ENCODE measurements at regions not wholly inside any gene's neighbourhood (a gene's known extent, or its start where the extent isn't known, plus 50 kb on each side); places are given as distances from the start of the nearest gene placed in this dataset.

- Histone ChIP-seq H3K4me3 (ENCODE audit: insufficient read depth, low read depth, low read length) (no peak overlapping the region), H3K27me3 (ENCODE audit: control insufficient read depth, insufficient read depth, low read length) (no peaks in the 10 kb centered on the region; the same call in 1 of the 2 replicates), H3K36me3 (replicated peaks; ENCODE audit: control insufficient read depth, insufficient read depth, low read length) (no peaks in the 10 kb centered on the region)
- no peak for DNase-seq
Measured at GRCh38 chr3:180322829-180323228, 279.1 kb upstream of the TTC14 start.

- DNase-seq = no peak
- Histone ChIP-seq H3K36me3 (replicated peaks; ENCODE audit: control insufficient read depth, insufficient read depth, low read length) (no peaks in the 10 kb centered on the region), H3K4me3 (ENCODE audit: insufficient read depth, low read depth, low read length) (no peak overlapping the region), H3K27me3 (ENCODE audit: control insufficient read depth, insufficient read depth, low read length) (no peaks in the 10 kb centered on the region; the same call in 1 of the 2 replicates)
Measured at GRCh38 chr3:180324791-180325190, 277.2 kb upstream of the TTC14 start.

GRCh38 chr3:180325533-180325932 is 276.4 kb upstream of the TTC14 start:
- DNase-seq = no peak
- no peak overlapping the region for H3K4me3 ChIP-seq (ENCODE audit: insufficient read depth, low read depth, low read length)

GRCh38 chr3:180325958-180326357 is 276.0 kb upstream of the TTC14 start:
- Histone ChIP-seq H3K36me3 (replicated peaks; ENCODE audit: control insufficient read depth, insufficient read depth, low read length) (no peaks in the 10 kb centered on the region), H3K4me3 (ENCODE audit: insufficient read depth, low read depth, low read length) (no peak overlapping the region), H3K27me3 (ENCODE audit: control insufficient read depth, insufficient read depth, low read length) (no peaks in the 10 kb centered on the region)
- no peak for DNase-seq

More at GRCh38 chr3:180325533-180325932, 276.4 kb upstream of the TTC14 start:
- Histone ChIP-seq H3K36me3 (replicated peaks; ENCODE audit: control insufficient read depth, insufficient read depth, low read length) (no peaks in the 10 kb centered on the region), H3K27me3 (ENCODE audit: control insufficient read depth, insufficient read depth, low read length) (no peaks in the 10 kb centered on the region)

GRCh38 chr3:180329187-180329586 is 272.8 kb upstream of the TTC14 start:
- DNase-seq = no peak
- H3K4me3 ChIP-seq (ENCODE audit: insufficient read depth, low read depth, low read length) = no peak overlapping the region
- H3K27me3 ChIP-seq (ENCODE audit: control insufficient read depth, insufficient read depth, low read length) = no peaks in the 10 kb centered on the region
- H3K36me3 ChIP-seq (replicated peaks; ENCODE audit: control insufficient read depth, insufficient read depth, low read length) = no peaks in the 10 kb centered on the region

DNA sequence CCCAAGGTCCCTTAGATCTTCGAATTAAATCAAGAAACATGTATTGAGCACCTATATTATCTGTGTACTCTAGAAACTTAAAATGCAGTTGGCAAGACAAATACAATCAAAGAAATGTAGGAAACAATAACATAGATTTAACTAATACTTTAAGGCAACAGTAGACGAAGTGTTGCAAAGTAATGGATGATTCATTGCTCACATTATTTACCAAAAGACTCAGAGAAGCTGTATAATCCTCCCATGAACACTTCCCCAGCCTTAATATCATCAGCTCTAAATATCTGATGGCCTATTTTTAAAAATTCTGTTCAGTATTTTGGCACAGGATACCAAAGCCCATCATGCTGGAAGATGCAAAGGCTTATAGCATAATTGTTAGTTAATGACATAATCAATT is 272.1 kb upstream of the TTC14 start:
- H3K36me3 ChIP-seq (replicated peaks; ENCODE audit: control insufficient read depth, insufficient read depth, low read length) = no peaks in the 10 kb centered on the region
- H3K27me3 ChIP-seq (ENCODE audit: control insufficient read depth, insufficient read depth, low read length) = no peaks in the 10 kb centered on the region
- no peak overlapping the region for H3K4me3 ChIP-seq (ENCODE audit: insufficient read depth, low read depth, low read length)
- no peak for DNase-seq

DNA sequence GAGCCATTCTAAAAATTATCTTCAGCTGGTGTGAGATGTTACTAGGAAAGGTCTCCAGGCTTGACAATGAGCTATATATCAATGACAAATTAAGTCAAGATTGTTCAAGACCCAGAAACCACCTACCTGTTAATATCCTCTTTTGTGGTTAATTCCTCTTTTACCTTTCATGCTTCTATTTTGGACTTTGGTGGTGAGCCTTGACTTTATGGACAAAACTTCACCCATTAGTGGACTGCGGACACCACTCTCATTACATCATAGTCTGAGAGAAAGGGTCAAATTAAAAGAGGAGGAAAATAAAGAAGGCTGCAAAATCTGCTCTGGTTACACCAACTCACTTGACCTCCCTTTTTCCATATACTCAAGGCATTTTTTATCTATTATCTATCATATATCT is 271.5 kb upstream of the TTC14 start:
- Histone ChIP-seq H3K4me3 (ENCODE audit: insufficient read depth, low read depth, low read length) (no peak overlapping the region), H3K27me3 (ENCODE audit: control insufficient read depth, insufficient read depth, low read length) (no peaks in the 10 kb centered on the region), H3K36me3 (replicated peaks; ENCODE audit: control insufficient read depth, insufficient read depth, low read length) (no peaks in the 10 kb centered on the region)
- DNase-seq = no peak

- no peaks in the 10 kb centered on the region for H3K36me3 ChIP-seq (replicated peaks; ENCODE audit: control insufficient read depth, insufficient read depth, low read length)
- DNase-seq = no peak
- no peaks in the 10 kb centered on the region for H3K27me3 ChIP-seq (ENCODE audit: control insufficient read depth, insufficient read depth, low read length)
- H3K4me3 ChIP-seq (ENCODE audit: insufficient read depth, low read depth, low read length) = no peak overlapping the region
Measured at GRCh38 chr3:180332608-180333007, 269.4 kb upstream of the TTC14 start.

- Histone ChIP-seq H3K36me3 (replicated peaks; ENCODE audit: control insufficient read depth, insufficient read depth, low read length) (no peaks in the 10 kb centered on the region), H3K27me3 (ENCODE audit: control insufficient read depth, insufficient read depth, low read length) (no peaks in the 10 kb centered on the region), H3K4me3 (ENCODE audit: insufficient read depth, low read depth, low read length) (no peak overlapping the region)
- no peak for DNase-seq
Measured at GRCh38 chr3:180335050-180335449, 266.9 kb upstream of the TTC14 start.

DNA sequence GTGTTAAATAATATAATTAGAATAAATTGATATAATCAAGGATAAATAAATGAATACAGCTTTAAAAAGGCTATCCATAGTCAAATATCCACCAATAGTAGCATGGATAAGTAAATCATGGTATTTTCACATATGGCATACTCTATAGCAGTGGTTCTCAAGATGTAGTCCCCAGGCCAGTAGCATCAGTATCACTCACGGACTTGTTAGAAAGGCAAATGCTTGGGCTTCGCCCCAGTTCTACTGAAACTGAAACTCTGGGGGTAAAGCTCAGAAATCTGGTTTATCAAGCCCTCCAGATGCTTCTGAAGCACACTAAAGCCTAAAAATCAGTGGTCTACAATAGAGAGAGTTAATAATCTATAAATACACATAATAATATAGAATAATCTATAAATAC is 261.6 kb upstream of the TTC14 start:
- Histone ChIP-seq H3K4me3 (ENCODE audit: insufficient read depth, low read depth, low read length) (no peak overlapping the region), H3K27me3 (ENCODE audit: control insufficient read depth, insufficient read depth, low read length) (no peaks in the 10 kb centered on the region), H3K36me3 (replicated peaks; ENCODE audit: control insufficient read depth, insufficient read depth, low read length) (no peaks in the 10 kb centered on the region)
- DNase-seq = no peak

GRCh38 chr3:180341516-180341915 is 260.4 kb upstream of the TTC14 start:
- Histone ChIP-seq H3K36me3 (replicated peaks; ENCODE audit: control insufficient read depth, insufficient read depth, low read length) (no peaks in the 10 kb centered on the region), H3K27me3 (ENCODE audit: control insufficient read depth, insufficient read depth, low read length) (no peaks in the 10 kb centered on the region), H3K4me3 (ENCODE audit: insufficient read depth, low read depth, low read length) (no peak overlapping the region)
- DNase-seq = no peak

GRCh38 chr3:180351601-180352000 is 250.4 kb upstream of the TTC14 start:
- H3K27me3 ChIP-seq (ENCODE audit: control insufficient read depth, insufficient read depth, low read length) = no peaks in the 10 kb centered on the region
- no peaks in the 10 kb centered on the region for H3K36me3 ChIP-seq (replicated peaks; ENCODE audit: control insufficient read depth, insufficient read depth, low read length)
- DNase-seq = no peak
- no peak overlapping the region for H3K4me3 ChIP-seq (ENCODE audit: insufficient read depth, low read depth, low read length)

GRCh38 chr3:180352261-180352660 is 249.7 kb upstream of the TTC14 start:
- Histone ChIP-seq H3K27me3 (ENCODE audit: control insufficient read depth, insufficient read depth, low read length) (no peaks in the 10 kb centered on the region), H3K4me3 (ENCODE audit: insufficient read depth, low read depth, low read length) (no peak overlapping the region), H3K36me3 (replicated peaks; ENCODE audit: control insufficient read depth, insufficient read depth, low read length) (no peaks in the 10 kb centered on the region)
- no peak for DNase-seq

DNA sequence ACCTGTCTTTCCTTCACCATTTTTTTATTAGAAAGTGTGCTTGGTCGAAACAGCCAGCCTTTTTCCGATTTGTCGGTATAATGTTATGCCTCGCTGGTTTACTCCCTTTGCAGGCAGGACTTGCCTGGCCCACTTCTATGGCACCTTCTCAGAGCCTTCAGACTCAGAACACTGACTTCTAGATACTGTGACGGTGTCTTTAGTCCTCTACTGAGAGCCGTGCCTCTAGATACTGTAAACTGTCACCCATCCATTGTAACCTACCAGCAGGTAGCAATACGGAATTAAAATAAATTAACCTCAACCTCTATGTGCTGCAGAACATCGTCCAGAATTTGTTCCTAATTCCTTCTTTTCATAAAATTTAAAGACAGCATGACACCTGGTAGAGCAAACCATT is 247.7 kb upstream of the TTC14 start:
- no peak for DNase-seq
- no peaks in the 10 kb centered on the region for H3K27me3 ChIP-seq (ENCODE audit: control insufficient read depth, insufficient read depth, low read length)

DNA sequence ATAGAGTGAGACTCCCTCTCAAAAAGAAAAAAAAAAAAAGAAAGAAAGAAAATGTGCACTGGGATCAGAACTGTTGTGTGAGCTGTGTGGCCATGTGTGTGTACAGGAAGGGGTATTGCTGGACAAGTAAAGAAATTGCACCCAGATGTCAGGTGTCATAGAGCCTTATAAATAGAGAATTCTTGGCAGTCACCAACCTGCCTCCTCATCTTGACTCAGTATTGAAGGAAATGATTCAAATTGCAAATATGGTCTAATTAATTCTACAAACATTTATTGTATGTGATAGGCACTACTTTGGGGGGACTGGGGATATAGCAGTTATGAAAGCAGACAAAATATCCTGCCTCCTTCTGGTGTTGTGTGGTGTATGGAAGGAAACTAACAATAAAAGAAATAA is 243.8 kb upstream of the TTC14 start:
- Histone ChIP-seq H3K4me3 (ENCODE audit: insufficient read depth, low read depth, low read length) (no peak overlapping the region), H3K27me3 (ENCODE audit: control insufficient read depth, insufficient read depth, low read length) (no peaks in the 10 kb centered on the region), H3K36me3 (replicated peaks; ENCODE audit: control insufficient read depth, insufficient read depth, low read length) (no peaks in the 10 kb centered on the region)
- no peak for DNase-seq

More for the DNA sequence above, 247.7 kb upstream of the TTC14 start:
- H3K4me3 ChIP-seq (ENCODE audit: insufficient read depth, low read depth, low read length) = no peak overlapping the region
- H3K36me3 ChIP-seq (replicated peaks; ENCODE audit: control insufficient read depth, insufficient read depth, low read length) = no peaks in the 10 kb centered on the region

Measured in H7 (cell line).